ENCODE measurements at regions not wholly inside any gene's neighbourhood (a gene's known extent, or its start where the extent isn't known, plus 50 kb on each side); places are given as distances from the start of the nearest gene placed in this dataset.

- H3K4me3 Mint-ChIP-seq (ENCODE audit: low read depth), result no peak overlapping the region
- no peaks in the 10 kb centered on the region for H3K36me3 Mint-ChIP-seq (ENCODE audit: insufficient read depth)
- H3K27ac Mint-ChIP-seq, result no peak overlapping the region
- TF ChIP-seq, protein P1, sequence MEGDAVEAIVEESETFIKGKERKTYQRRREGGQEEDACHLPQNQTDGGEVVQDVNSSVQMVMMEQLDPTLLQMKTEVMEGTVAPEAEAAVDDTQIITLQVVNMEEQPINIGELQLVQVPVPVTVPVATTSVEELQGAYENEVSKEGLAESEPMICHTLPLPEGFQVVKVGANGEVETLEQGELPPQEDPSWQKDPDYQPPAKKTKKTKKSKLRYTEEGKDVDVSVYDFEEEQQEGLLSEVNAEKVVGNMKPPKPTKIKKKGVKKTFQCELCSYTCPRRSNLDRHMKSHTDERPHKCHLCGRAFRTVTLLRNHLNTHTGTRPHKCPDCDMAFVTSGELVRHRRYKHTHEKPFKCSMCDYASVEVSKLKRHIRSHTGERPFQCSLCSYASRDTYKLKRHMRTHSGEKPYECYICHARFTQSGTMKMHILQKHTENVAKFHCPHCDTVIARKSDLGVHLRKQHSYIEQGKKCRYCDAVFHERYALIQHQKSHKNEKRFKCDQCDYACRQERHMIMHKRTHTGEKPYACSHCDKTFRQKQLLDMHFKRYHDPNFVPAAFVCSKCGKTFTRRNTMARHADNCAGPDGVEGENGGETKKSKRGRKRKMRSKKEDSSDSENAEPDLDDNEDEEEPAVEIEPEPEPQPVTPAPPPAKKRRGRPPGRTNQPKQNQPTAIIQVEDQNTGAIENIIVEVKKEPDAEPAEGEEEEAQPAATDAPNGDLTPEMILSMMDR (IDR thresholded peaks at IDR 0.05; ENCODE audit: unreplicated experiment), result peak; percentile 31
- peaks cover 4% of the 10 kb centered on the region for H3K27me3 Mint-ChIP-seq
- no peak for DNase-seq (ENCODE audit: low spot score, unreplicated experiment)
- peaks cover 9% of the 10 kb centered on the region for H3K4me1 Mint-ChIP-seq (ENCODE audit: low read depth)
- no peaks in the 10 kb centered on the region for H3K9me3 Mint-ChIP-seq (ENCODE audit: low read depth)
Observed at GRCh38 chr9:117535434-117535833, 120.6 kb upstream of the ASTN2 start.

GRCh38 chr9:117528225-117528624 lies 113.4 kb upstream of the ASTN2 start:
- no peaks in the 10 kb centered on the region for H3K9me3 Mint-ChIP-seq (ENCODE audit: low read depth)
- DNase-seq (ENCODE audit: low spot score, unreplicated experiment), result no peak
- no peak overlapping the region for H3K4me3 Mint-ChIP-seq (ENCODE audit: low read depth)
- peaks cover 4% of the 10 kb centered on the region for H3K27me3 Mint-ChIP-seq
- TF ChIP-seq, protein P1 (IDR thresholded peaks at IDR 0.05; ENCODE audit: unreplicated experiment), result no peak
- H3K4me1 Mint-ChIP-seq (ENCODE audit: low read depth), result peaks cover 2% of the 10 kb centered on the region
- no peak overlapping the region for H3K27ac Mint-ChIP-seq
- H3K36me3 Mint-ChIP-seq (ENCODE audit: insufficient read depth), result no peaks in the 10 kb centered on the region

DNA sequence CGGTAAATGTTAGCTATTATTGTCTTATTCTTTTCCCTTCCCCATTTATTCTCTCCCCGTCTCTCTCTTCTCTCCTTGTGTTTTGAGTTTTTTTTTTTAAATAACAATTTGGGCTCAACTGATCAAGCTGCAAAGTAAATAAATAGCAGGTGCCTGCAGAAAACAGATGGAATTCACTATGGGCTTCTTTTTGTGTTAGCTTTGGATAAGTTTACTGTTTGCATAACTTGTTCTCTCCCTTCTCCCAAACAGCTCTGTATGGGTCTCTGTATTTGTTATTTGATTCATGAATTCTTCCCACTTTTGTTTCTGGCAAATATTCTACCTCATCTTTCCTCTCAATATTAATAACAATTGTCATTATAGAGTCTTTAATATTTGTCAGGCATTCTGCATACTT lies 111.8 kb upstream of the ASTN2 start:
- no peak for DNase-seq (ENCODE audit: low spot score, unreplicated experiment)
- H3K27me3 Mint-ChIP-seq, result peaks cover 4% of the 10 kb centered on the region
- TF ChIP-seq, protein P1 (IDR thresholded peaks at IDR 0.05; ENCODE audit: unreplicated experiment), result no peak
- H3K9me3 Mint-ChIP-seq (ENCODE audit: low read depth), result no peaks in the 10 kb centered on the region
- H3K4me3 Mint-ChIP-seq (ENCODE audit: low read depth), result no peak overlapping the region
- H3K27ac Mint-ChIP-seq, result no peak overlapping the region
- H3K4me1 Mint-ChIP-seq (ENCODE audit: low read depth), result peaks cover 2% of the 10 kb centered on the region
- H3K36me3 Mint-ChIP-seq (ENCODE audit: insufficient read depth), result no peaks in the 10 kb centered on the region

DNA sequence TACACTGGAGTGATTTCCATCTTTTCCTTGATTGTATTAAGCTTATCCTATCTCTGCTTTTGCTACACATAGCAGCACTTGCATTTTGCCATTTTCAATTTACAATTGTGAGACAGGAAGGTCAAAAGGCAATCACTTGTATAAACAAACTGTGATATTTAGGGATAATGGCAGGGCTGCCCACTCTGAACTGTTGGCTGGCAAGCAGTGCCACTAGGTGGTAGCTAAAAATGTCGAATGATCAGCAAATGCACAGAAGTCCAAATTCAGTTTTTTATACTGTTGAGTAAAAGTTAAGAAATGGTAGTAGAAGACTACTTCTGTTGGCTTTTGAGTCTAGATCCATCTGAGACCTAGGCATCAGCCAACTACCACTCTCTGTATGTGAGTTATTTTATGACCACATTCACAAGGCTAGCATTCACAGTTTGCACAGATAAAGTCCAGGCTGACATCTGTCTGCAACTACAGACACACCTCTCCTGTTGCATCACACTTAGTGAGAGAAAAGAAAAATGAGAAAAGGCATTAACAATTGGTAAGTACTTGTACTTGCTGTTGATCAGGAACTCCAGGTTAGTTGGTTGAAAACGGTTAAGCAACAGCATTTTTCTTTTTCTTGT lies 108.8 kb upstream of the ASTN2 start:
- Mint-ChIP-seq H3K9me3 (ENCODE audit: low read depth) (peaks cover 2% of the 10 kb centered on the region), H3K36me3 (ENCODE audit: insufficient read depth) (no peaks in the 10 kb centered on the region), H3K4me1 (ENCODE audit: low read depth) (peaks cover 2% of the 10 kb centered on the region), H3K27me3 (peaks cover 5% of the 10 kb centered on the region), H3K4me3 (ENCODE audit: low read depth) (no peak overlapping the region), H3K27ac (peak overlapping the region; percentile 6)
- TF ChIP-seq, protein P1 (IDR thresholded peaks at IDR 0.05; ENCODE audit: unreplicated experiment), result no peak
- DNase-seq (ENCODE audit: low spot score, unreplicated experiment), result no peak

DNA sequence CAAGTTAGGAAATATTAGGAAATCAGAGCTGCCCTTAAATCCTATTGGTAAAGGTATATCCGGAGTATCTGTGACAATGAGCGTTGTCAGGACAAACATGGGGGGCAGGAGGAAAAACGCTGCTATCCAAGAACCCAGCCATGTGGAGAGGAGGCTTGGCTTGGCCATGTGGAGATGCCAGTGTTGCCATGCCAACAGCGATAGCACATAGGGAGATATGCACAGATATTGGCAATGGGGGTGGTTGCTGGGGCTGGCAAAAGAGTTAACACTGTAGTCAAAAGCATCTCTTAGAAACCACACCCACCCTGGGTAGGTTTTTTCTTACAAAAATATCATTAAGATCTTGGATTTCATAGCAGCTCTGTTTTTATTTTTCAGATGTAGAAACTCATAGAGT lies 106.4 kb upstream of the ASTN2 start:
- no peak overlapping the region for H3K27ac Mint-ChIP-seq

More for the DNA sequence above, 106.4 kb upstream of the ASTN2 start:
- TF ChIP-seq, protein P1 (IDR thresholded peaks at IDR 0.05; ENCODE audit: unreplicated experiment), result no peak
- H3K9me3 Mint-ChIP-seq (ENCODE audit: low read depth), result peaks cover 6% of the 10 kb centered on the region
- H3K27me3 Mint-ChIP-seq, result peaks cover 5% of the 10 kb centered on the region
- no peak overlapping the region for H3K4me3 Mint-ChIP-seq (ENCODE audit: low read depth)
- no peak for DNase-seq (ENCODE audit: low spot score, unreplicated experiment)
- peaks cover 9% of the 10 kb centered on the region for H3K4me1 Mint-ChIP-seq (ENCODE audit: low read depth)
- no peaks in the 10 kb centered on the region for H3K36me3 Mint-ChIP-seq (ENCODE audit: insufficient read depth)
